ENCODE measurements at regions not wholly inside any gene's neighbourhood (a gene's known extent, or its start where the extent isn't known, plus 50 kb on each side); places are given as distances from the start of the nearest gene placed in this dataset.

DNA sequence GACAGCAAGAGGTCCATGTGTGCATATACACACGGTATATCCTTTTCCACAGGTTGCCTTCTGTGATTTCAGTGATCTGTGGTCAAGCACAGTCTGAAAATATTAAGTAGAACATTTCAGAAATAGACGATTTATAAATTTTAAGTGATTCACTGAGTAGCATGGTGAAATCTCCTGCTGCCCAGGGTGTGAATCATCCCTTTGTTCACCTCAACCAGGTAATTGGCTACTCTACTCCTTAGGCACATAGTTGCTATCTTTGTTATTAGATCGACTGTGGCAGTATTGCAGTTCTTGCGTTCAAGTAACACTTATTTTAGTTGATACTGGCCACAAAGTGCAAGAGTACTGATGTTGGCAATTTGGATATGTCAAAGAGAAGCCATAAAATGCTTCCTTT is 1421.7 kb downstream of the GRIK2 start:
- no peak for TF ChIP-seq SUZ12 (IDR thresholded peaks at IDR 0.05; ENCODE audit: extremely low read depth, insufficient read depth, insufficient read length)
- TF ChIP-seq YY1 (IDR thresholded peaks at IDR 0.05; ENCODE audit: insufficient read depth, insufficient read length) = no peak
